ENCODE measurements at regions not wholly inside any gene's neighbourhood (a gene's known extent, or its start where the extent isn't known, plus 50 kb on each side); places are given as distances from the start of the nearest gene placed in this dataset.
"Not testable (repeated sequence)": the region's sequence is repeated elsewhere in the genome, so short reads cannot be mapped to it uniquely, and the experiment has no call there.

DNA sequence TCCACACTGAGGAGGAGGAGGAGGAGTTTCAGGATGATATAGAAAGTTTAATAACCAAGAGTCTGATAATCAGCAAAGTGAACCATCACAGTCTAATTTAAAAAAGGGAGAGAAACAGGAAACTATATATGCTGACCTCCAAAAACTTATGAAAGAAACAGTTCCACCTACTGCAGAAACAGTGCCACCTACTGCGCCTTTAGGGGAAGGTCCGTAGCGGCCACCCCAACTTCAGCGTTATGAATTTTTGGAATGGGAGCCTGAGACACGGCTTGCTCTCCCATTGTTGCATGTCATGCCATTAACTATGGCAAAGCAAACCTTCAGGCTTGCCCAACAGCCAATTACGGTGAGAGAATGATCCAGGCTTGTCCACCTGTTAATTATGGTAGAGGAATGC lies 1719.2 kb upstream of the LRRTM1 start:
- Histone ChIP-seq H3K79me2 (ENCODE audit: low read length) (no peaks in the 10 kb centered on the region), H3K4me3 (ENCODE audit: low read length) (no peak overlapping the region), H4K20me1 (ENCODE audit: insufficient read depth, low read length) (no peaks in the 10 kb centered on the region), H3K4me1 (ENCODE audit: low read length) (no peaks in the 10 kb centered on the region), H2AFZ (ENCODE audit: low read length) (no peak overlapping the region), H3F3A (ENCODE audit: insufficient read depth, low read length) (no peaks in the 10 kb centered on the region), H3K9me2 (replicated peaks; ENCODE audit: insufficient read depth, low read length) (no peaks in the 10 kb centered on the region), H3K36me3 (replicated peaks; ENCODE audit: insufficient read depth, low read length) (no peaks in the 10 kb centered on the region), H3K9me3 (replicated peaks; ENCODE audit: insufficient read depth, low read length) (no peaks in the 10 kb centered on the region), H3K27me3 (replicated peaks; ENCODE audit: insufficient read depth, low read length) (no peaks in the 10 kb centered on the region), H3K4me2 (ENCODE audit: low read depth, low read length) (no peak overlapping the region), H3K27ac (ENCODE audit: low read length) (no peak overlapping the region), H3K9ac (ENCODE audit: low read length) (no peak overlapping the region)
- TF ChIP-seq, protein P1, sequence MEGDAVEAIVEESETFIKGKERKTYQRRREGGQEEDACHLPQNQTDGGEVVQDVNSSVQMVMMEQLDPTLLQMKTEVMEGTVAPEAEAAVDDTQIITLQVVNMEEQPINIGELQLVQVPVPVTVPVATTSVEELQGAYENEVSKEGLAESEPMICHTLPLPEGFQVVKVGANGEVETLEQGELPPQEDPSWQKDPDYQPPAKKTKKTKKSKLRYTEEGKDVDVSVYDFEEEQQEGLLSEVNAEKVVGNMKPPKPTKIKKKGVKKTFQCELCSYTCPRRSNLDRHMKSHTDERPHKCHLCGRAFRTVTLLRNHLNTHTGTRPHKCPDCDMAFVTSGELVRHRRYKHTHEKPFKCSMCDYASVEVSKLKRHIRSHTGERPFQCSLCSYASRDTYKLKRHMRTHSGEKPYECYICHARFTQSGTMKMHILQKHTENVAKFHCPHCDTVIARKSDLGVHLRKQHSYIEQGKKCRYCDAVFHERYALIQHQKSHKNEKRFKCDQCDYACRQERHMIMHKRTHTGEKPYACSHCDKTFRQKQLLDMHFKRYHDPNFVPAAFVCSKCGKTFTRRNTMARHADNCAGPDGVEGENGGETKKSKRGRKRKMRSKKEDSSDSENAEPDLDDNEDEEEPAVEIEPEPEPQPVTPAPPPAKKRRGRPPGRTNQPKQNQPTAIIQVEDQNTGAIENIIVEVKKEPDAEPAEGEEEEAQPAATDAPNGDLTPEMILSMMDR (IDR thresholded peaks at IDR 0.05; ENCODE audit: low read length): peak; percentile 58
- no peak for TF ChIP-seq EZH2phosphoT487 (IDR thresholded peaks at IDR 0.05; ENCODE audit: low read length)
- DNase-seq: peak; percentile 16

DNA sequence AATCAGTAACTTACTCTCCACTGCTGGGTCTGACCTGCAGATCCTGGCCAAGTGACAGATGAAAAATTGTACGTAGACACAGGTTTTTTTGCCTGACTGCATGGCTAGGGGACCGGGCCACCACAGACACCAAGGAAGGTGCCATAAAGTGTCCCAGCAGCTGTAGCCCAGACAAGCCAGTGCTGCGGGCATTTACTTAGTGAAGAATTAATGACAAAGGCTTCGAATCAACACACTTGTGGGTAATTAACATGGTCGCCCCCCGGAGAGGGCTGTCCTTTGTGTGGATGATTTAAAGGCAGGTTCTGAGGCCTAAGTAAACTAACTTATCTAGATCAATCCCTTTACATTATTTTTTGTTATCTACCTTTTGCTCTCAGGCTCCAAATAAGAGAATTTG lies 1709.1 kb upstream of the LRRTM1 start:
- Histone ChIP-seq H4K20me1 (ENCODE audit: insufficient read depth, low read length) (no peaks in the 10 kb centered on the region), H3F3A (ENCODE audit: insufficient read depth, low read length) (no peaks in the 10 kb centered on the region), H3K9me2 (replicated peaks; ENCODE audit: insufficient read depth, low read length) (no peaks in the 10 kb centered on the region), H2AFZ (ENCODE audit: low read length) (no peak overlapping the region), H3K4me2 (ENCODE audit: low read depth, low read length) (no peak overlapping the region), H3K36me3 (replicated peaks; ENCODE audit: insufficient read depth, low read length) (no peaks in the 10 kb centered on the region), H3K9ac (ENCODE audit: low read length) (no peak overlapping the region), H3K4me3 (ENCODE audit: low read length) (no peak overlapping the region), H3K4me1 (ENCODE audit: low read length) (no peaks in the 10 kb centered on the region), H3K79me2 (ENCODE audit: low read length) (no peaks in the 10 kb centered on the region), H3K27ac (ENCODE audit: low read length) (no peak overlapping the region), H3K27me3 (replicated peaks; ENCODE audit: insufficient read depth, low read length) (no peaks in the 10 kb centered on the region), H3K9me3 (replicated peaks; ENCODE audit: insufficient read depth, low read length) (no peaks in the 10 kb centered on the region)
- TF ChIP-seq EZH2 (optimal IDR thresholded peaks at IDR 0.05; ENCODE audit: low read depth, low read length) (no peak), EZH2phosphoT487 (IDR thresholded peaks at IDR 0.05; ENCODE audit: low read length) (no peak)
- TF ChIP-seq, protein P1 (IDR thresholded peaks at IDR 0.05; ENCODE audit: low read length): no peak
- no peak for DNase-seq

DNA sequence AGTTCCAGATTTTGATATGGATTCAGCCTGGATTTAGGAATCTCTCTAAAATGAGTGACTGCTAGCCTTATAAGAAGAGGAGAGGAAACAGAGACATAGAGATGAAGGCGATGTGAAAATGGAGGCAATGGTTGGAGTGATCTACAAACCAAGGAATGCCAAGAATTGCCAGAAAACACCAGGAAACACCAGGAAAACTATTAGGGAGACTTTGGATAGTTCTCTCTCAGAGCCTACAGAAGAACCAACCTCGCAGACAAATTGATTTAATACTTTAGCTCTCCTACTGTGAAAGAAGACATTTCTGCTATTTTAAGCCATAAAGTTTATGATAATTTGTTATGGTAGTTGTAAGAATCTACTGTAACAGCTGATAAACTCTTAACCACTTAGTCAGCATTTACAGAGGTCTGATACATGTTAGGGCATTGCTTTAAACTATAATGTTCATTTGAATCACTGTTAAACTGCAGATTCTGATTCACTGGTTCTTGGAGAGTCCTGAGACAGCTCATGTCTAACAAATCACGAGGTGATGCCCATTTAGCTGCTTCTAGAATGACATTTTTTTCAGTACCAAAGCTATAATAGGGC lies 1702.6 kb upstream of the LRRTM1 start:
- no peak for DNase-seq
- Histone ChIP-seq H3K4me2 (ENCODE audit: low read depth, low read length) (no peak overlapping the region), H3K27me3 (replicated peaks; ENCODE audit: insufficient read depth, low read length) (no peaks in the 10 kb centered on the region), H3K27ac (ENCODE audit: low read length) (no peak overlapping the region), H3K9ac (ENCODE audit: low read length) (no peak overlapping the region), H3K4me1 (ENCODE audit: low read length) (no peaks in the 10 kb centered on the region), H3K9me3 (replicated peaks; ENCODE audit: insufficient read depth, low read length) (no peaks in the 10 kb centered on the region), H3K36me3 (replicated peaks; ENCODE audit: insufficient read depth, low read length) (no peaks in the 10 kb centered on the region), H4K20me1 (ENCODE audit: insufficient read depth, low read length) (no peaks in the 10 kb centered on the region), H2AFZ (ENCODE audit: low read length) (no peak overlapping the region), H3K79me2 (ENCODE audit: low read length) (no peaks in the 10 kb centered on the region), H3K9me2 (replicated peaks; ENCODE audit: insufficient read depth, low read length) (no peaks in the 10 kb centered on the region), H3F3A (ENCODE audit: insufficient read depth, low read length) (no peaks in the 10 kb centered on the region), H3K4me3 (ENCODE audit: low read length) (no peak overlapping the region)
- no peak for TF ChIP-seq EZH2 (optimal IDR thresholded peaks at IDR 0.05; ENCODE audit: low read depth, low read length)
- TF ChIP-seq, protein P1 (IDR thresholded peaks at IDR 0.05; ENCODE audit: low read length): no peak
- TF ChIP-seq EZH2phosphoT487 (IDR thresholded peaks at IDR 0.05; ENCODE audit: low read length): no peak

DNA sequence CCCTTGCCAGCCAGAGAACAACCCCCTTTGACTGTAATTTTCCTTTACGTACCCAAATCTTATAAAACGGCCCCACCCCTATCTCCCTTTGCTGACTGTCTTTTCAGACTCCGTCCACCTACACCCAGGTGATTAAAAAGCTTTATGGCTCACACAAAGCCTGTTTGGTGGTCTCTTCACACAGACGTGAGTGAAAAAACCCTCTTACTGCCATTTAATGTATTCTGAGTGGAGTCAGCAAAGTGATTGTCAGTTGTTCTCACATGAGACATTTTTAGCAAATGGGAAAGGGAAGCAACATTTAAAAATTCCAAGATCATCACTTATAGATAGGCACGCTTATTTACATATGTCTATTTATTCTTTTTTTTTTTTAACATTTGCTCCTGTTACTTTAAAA lies 1701.3 kb upstream of the LRRTM1 start:
- H3K4me1 ChIP-seq (ENCODE audit: low read length): not testable (repeated sequence)

More for the DNA sequence above, 1701.3 kb upstream of the LRRTM1 start:
- H3K4me2 ChIP-seq (ENCODE audit: low read depth, low read length); H3K79me2 ChIP-seq (ENCODE audit: low read length); DNase-seq; H3K27ac ChIP-seq (ENCODE audit: low read length); H3K36me3 ChIP-seq (replicated peaks; ENCODE audit: insufficient read depth, low read length); H3K9me3 ChIP-seq (replicated peaks; ENCODE audit: insufficient read depth, low read length); H2AFZ ChIP-seq (ENCODE audit: low read length); H3K9me2 ChIP-seq (replicated peaks; ENCODE audit: insufficient read depth, low read length); H3K9ac ChIP-seq (ENCODE audit: low read length); H3K4me3 ChIP-seq (ENCODE audit: low read length); H3F3A ChIP-seq (ENCODE audit: insufficient read depth, low read length); H4K20me1 ChIP-seq (ENCODE audit: insufficient read depth, low read length); H3K27me3 ChIP-seq (replicated peaks; ENCODE audit: insufficient read depth, low read length): not testable (repeated sequence)
